ENCODE measurements at regions not wholly inside any gene's neighbourhood (a gene's known extent, or its start where the extent isn't known, plus 50 kb on each side); places are given as distances from the start of the nearest gene placed in this dataset.

DNA sequence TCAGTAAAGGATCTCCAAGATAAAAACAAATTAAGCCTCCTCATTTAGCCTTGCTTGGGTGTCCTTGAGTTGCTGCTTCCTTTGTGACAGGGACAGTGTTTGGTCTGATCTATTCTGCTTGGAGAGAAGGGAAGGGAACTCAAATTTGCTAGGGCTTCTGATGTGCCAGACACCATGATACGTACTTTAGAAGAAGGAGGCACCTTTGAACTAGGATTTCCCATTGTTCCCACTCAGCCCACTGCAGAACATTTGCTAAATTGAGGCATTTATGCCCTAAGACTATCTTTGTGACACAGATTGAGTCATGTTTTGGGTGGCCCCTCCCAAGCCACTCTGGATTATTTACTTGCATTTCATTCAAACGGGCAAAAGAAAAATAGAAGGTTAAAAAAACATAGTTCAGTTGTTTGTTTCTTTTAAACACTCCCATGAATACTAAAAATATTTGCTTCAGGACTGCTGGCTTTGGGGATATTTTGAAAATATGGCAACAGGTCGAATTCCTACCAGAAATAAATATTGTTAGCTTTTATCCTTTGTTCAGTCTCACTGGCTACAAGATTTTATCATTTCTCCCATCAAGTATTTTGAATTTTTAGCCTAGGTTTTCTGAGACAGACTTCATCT is 81.9 kb upstream of the WLS start (continued):
- TF ChIP-seq MXI1 (IDR thresholded peaks at IDR 0.05; ENCODE audit: borderline replicate concordance, low read depth, low read length): no peak

GRCh38 chr1:68313735-68314134 is 81.4 kb upstream of the WLS start:
- no peak overlapping the region for H4K8ac ChIP-seq (ENCODE audit: low read depth in 2 of 2, low read length in 2 of 2)
- H3K27me3 ChIP-seq (ENCODE audit: control insufficient read depth, insufficient read depth, low read length): no peaks in the 10 kb centered on the region
- no peak overlapping the region for H2BK15ac ChIP-seq (ENCODE audit: low read depth, low read length)
- H4K91ac ChIP-seq (ENCODE audit: insufficient read depth, low read depth, low read length): no peak overlapping the region
- no peak overlapping the region for H2AK5ac ChIP-seq (ENCODE audit: low read depth, low read length)
- H4K20me1 ChIP-seq (ENCODE audit: insufficient read depth, low read length): no peaks in the 10 kb centered on the region
- no peak overlapping the region for H4K5ac ChIP-seq (ENCODE audit: low read depth, low read length)
- H2AK9ac ChIP-seq (replicated peaks; ENCODE audit: low read depth, low read length, poor library complexity): no peak overlapping the region
- no peak overlapping the region for H3K9ac ChIP-seq (ENCODE audit: low read depth, low read length)
- no peak overlapping the region for H3K56ac ChIP-seq (ENCODE audit: extremely low read depth, insufficient read depth, low read length)
- CTCF ChIA-PET: interaction anchor here (1.2 kb wide), 1 partner anchor 193 kb away, joined by 4 read pairs; no protein-coding TSS in a partner anchor
- no peak overlapping the region for H2BK20ac ChIP-seq (ENCODE audit: low read depth, low read length)
- no peaks in the 10 kb centered on the region for H3K36me3 ChIP-seq (ENCODE audit: control insufficient read depth, insufficient read depth, low read length)
- H3K18ac ChIP-seq (ENCODE audit: low read depth, low read length): no peak overlapping the region
- peak; percentile 51 for ATAC-seq (ENCODE audit: low read depth)
- no peak overlapping the region for H3K14ac ChIP-seq (replicated peaks; ENCODE audit: low read depth, low read length)
- H3K4ac ChIP-seq (ENCODE audit: low read depth, low read length): no peak overlapping the region
- no peaks in the 10 kb centered on the region for H3K79me1 ChIP-seq (ENCODE audit: low read depth in 1 of 2, low read length in 2 of 2)
- no peak overlapping the region for H3K27ac ChIP-seq (ENCODE audit: insufficient read depth, low read length)
- intact Hi-C loops (cut with micrococcal nuclease) (no loop called here), in situ Hi-C loops (cut with MboI; ENCODE audit: low sequenced_read_pairs) (no loop called here), dilution Hi-C loops (cut with HindIII; ENCODE audit: low sequenced_read_pairs, unreplicated experiment) (no loop called here)
- H2BK5ac ChIP-seq (ENCODE audit: low read depth, low read length, poor library complexity, severe bottlenecking): no peak overlapping the region
- no CpG with 5 or more reads among the region's 4 CpGs for WGBS, 2 experiments (ENCODE audit: extremely low coverage in 2 of 2, insufficient read length in 1 of 2)
- H3K9me1 ChIP-seq (ENCODE audit: insufficient read depth, low read length): peaks cover 3% of the 10 kb centered on the region; the same call in 1 of the 2 replicates
- no peak overlapping the region for H2BK120ac ChIP-seq (ENCODE audit: low read depth, low read length)
- TF ChIP-seq CTCF (conservative IDR thresholded peaks at IDR 0.05; ENCODE audit: low read depth, low read length): no peak
- no peak for TF ChIP-seq SMC3 (IDR thresholded peaks at IDR 0.05; ENCODE audit: low read depth, low read length)
- TF ChIP-seq RFX5 (IDR thresholded peaks at IDR 0.05; ENCODE audit: low read depth, low read length): no peak
- no peak for TF ChIP-seq RAD21 (IDR thresholded peaks at IDR 0.05; ENCODE audit: low read length)
- TF ChIP-seq CHD1 (IDR thresholded peaks at IDR 0.05; ENCODE audit: low read depth, low read length): no peak
- TF ChIP-seq, protein P1, sequence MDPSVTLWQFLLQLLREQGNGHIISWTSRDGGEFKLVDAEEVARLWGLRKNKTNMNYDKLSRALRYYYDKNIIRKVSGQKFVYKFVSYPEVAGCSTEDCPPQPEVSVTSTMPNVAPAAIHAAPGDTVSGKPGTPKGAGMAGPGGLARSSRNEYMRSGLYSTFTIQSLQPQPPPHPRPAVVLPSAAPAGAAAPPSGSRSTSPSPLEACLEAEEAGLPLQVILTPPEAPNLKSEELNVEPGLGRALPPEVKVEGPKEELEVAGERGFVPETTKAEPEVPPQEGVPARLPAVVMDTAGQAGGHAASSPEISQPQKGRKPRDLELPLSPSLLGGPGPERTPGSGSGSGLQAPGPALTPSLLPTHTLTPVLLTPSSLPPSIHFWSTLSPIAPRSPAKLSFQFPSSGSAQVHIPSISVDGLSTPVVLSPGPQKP (IDR thresholded peaks at IDR 0.05; ENCODE audit: borderline replicate concordance, low read depth, low read length): no peak
- POLR2A ChIA-PET (ENCODE audit: unreplicated experiment): no interaction called here
- peaks cover 3% of the 10 kb centered on the region for H3K4me1 ChIP-seq (ENCODE audit: control insufficient read depth, insufficient read depth, low read length)
- peak overlapping the region; percentile 19; the same call in 1 of the 2 replicates for H3K4me2 ChIP-seq (ENCODE audit: low read depth, low read length)
- no peak overlapping the region for H2AFZ ChIP-seq (replicated peaks; ENCODE audit: low read length, poor library complexity)
- H3K23ac ChIP-seq (ENCODE audit: low read depth, low read length): no peak overlapping the region
- H3K4me3 ChIP-seq (ENCODE audit: insufficient read depth, low read depth, low read length): no peak overlapping the region
- H3K9me3 ChIP-seq (ENCODE audit: control insufficient read depth, insufficient read depth, low read length): no peaks in the 10 kb centered on the region
- DNase-seq: no peak
- BruUV-seq (replicated peaks): no TSS peak

Measured in IMR-90 (cell line).